ENCODE measurements at regions not wholly inside any gene's neighbourhood (a gene's known extent, or its start where the extent isn't known, plus 50 kb on each side); places are given as distances from the start of the nearest gene placed in this dataset.

DNA sequence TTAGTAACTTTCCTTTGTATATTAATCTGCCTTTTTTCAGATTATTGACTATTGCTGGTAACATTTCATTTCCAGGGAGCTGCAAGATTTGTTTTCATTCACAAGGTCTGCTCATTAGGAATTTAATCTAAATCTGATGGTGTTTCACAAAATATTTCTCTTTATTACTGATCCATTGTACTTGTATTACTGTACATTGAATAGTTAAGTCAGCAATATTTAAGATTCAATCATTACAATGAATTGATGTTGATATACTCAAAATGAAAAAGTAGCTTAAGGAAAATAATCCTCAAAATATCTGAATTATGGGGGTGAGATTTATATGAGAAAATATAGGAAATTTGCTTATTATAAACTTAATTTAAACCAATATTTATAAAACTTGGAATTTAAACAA, 308.6 kb upstream of the PBX1 start:
- CTCF ChIA-PET, result no interaction called here
- POLR2A ChIA-PET, result no interaction called here
- no peak for DNase-seq (ENCODE audit: extremely low spot score)
- TF ChIP-seq ELF4 (IDR thresholded peaks at IDR 0.05) (no peak), FOXA1 (IDR thresholded peaks at IDR 0.05) (no peak), SP1 (IDR thresholded peaks at IDR 0.05) (no peak), CTBP1 (IDR thresholded peaks at IDR 0.05; ENCODE audit: borderline replicate concordance) (no peak), ARNT (IDR thresholded peaks at IDR 0.05) (no peak), HDGF (IDR thresholded peaks at IDR 0.05; ENCODE audit: borderline replicate concordance) (no peak), BHLHE40 (IDR thresholded peaks at IDR 0.05; ENCODE audit: borderline replicate concordance) (no peak), LEF1 (IDR thresholded peaks at IDR 0.05; ENCODE audit: borderline replicate concordance) (no peak), L3MBTL2 (conservative IDR thresholded peaks at IDR 0.05) (no peak), ZNF384 (IDR thresholded peaks at IDR 0.05) (no peak), FOXM1 (IDR thresholded peaks at IDR 0.05; ENCODE audit: borderline replicate concordance) (no peak), SUZ12 (IDR thresholded peaks at IDR 0.05) (no peak), NFRKB (IDR thresholded peaks at IDR 0.05) (no peak), TARDBP (IDR thresholded peaks at IDR 0.05) (no peak)
- TF ChIP-seq, protein P1, sequence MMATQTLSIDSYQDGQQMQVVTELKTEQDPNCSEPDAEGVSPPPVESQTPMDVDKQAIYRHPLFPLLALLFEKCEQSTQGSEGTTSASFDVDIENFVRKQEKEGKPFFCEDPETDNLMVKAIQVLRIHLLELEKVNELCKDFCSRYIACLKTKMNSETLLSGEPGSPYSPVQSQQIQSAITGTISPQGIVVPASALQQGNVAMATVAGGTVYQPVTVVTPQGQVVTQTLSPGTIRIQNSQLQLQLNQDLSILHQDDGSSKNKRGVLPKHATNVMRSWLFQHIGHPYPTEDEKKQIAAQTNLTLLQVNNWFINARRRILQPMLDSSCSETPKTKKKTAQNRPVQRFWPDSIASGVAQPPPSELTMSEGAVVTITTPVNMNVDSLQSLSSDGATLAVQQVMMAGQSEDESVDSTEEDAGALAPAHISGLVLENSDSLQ (IDR thresholded peaks at IDR 0.05), result no peak

DNA sequence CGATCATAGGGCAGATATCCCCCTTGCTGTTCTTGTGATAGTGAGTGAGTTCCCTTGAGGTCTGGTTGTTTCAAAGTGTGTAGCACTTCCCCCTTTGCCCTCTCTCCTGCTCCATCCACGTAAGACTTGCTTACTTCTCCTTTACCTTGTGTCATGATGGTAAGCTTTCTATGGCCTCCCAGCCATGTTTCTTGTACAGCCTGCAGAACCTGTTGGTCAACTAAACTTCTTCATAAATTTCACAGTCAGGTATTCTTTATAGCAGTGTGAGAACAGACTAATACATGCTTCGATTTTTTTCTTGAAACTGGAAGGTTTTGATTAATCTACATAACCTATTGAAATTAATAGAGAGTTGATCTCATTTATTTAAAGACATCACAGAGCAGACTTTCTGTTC, 302.5 kb upstream of the PBX1 start:
- ChIA-PET POLR2A (no interaction called here), CTCF (no interaction called here)
- no peak for DNase-seq (ENCODE audit: extremely low spot score)
- no peak for TF ChIP-seq FOXM1 (IDR thresholded peaks at IDR 0.05; ENCODE audit: borderline replicate concordance)
- no peak for TF ChIP-seq LEF1 (IDR thresholded peaks at IDR 0.05; ENCODE audit: borderline replicate concordance)
- no peak for TF ChIP-seq SUZ12 (IDR thresholded peaks at IDR 0.05)
- TF ChIP-seq ZNF384 (IDR thresholded peaks at IDR 0.05), result no peak
- no peak for TF ChIP-seq ARNT (IDR thresholded peaks at IDR 0.05)
- TF ChIP-seq NFRKB (IDR thresholded peaks at IDR 0.05), result no peak
- TF ChIP-seq BHLHE40 (IDR thresholded peaks at IDR 0.05; ENCODE audit: borderline replicate concordance), result no peak
- TF ChIP-seq, protein P1 (IDR thresholded peaks at IDR 0.05), result no peak
- TF ChIP-seq SP1 (IDR thresholded peaks at IDR 0.05), result no peak
- TF ChIP-seq HDGF (IDR thresholded peaks at IDR 0.05; ENCODE audit: borderline replicate concordance), result no peak
- no peak for TF ChIP-seq L3MBTL2 (conservative IDR thresholded peaks at IDR 0.05)
- no peak for TF ChIP-seq FOXK2 (IDR thresholded peaks at IDR 0.05)
- no peak for TF ChIP-seq ELF4 (IDR thresholded peaks at IDR 0.05)
- no peak for TF ChIP-seq CTBP1 (IDR thresholded peaks at IDR 0.05; ENCODE audit: borderline replicate concordance)
- TF ChIP-seq TARDBP (IDR thresholded peaks at IDR 0.05), result no peak

DNA sequence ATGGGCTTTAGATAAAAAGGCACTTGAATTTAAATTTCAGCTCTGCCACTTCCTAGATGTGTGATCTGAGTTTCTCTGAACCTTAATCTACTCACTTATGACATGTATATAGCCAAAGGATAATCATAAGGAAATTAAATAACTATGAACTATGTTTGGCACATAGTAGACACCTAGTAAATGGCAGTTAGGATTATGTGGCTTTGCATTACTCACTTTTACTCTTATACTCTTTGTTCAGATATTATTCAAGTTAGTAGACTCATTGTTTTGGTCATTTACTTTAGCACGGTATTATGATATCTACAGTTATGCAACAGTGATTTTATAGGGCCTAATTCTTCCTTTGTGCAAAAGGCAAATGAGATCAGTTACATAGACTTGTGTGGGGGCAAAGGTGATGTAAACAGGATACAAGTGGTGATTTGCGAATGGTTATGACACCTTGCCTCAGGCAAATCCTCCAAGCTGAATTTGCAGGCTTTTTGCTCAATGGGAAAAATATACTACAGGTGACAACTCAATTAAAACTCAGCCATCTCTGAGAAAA, 297.2 kb upstream of the PBX1 start:
- ChIA-PET CTCF (no interaction called here), POLR2A (no interaction called here)
- TF ChIP-seq FOXK2 (IDR thresholded peaks at IDR 0.05), result no peak
- TF ChIP-seq FOXA1 (IDR thresholded peaks at IDR 0.05), result no peak
- TF ChIP-seq, protein P1 (IDR thresholded peaks at IDR 0.05), result no peak
- no peak for TF ChIP-seq CTBP1 (IDR thresholded peaks at IDR 0.05; ENCODE audit: borderline replicate concordance)
- DNase-seq (ENCODE audit: extremely low spot score), result no peak

DNA sequence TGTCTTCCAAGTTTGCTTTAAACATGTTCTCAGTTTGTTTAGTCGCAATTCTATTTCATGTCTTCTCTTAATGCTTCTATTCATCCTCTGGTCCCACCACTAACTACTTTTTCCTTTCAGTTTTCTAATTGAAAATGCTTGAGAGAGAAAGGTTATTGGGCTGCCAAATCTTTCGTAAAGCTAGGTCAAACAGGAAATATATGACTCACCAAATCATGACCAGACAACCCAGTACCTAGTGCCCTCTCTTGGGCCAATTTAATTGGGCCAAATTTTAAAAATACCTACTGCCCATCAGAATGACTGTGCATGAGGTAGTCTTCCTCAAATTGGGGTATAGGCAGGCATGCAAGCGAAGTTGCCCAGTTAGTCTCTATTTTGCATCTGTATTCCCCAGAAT, 295.4 kb upstream of the PBX1 start:
- ChIA-PET CTCF (no interaction called here), POLR2A (no interaction called here)
- TF ChIP-seq FOXK2 (IDR thresholded peaks at IDR 0.05) (no peak), TARDBP (IDR thresholded peaks at IDR 0.05) (no peak), L3MBTL2 (conservative IDR thresholded peaks at IDR 0.05) (no peak), FOXM1 (IDR thresholded peaks at IDR 0.05; ENCODE audit: borderline replicate concordance) (no peak), BHLHE40 (IDR thresholded peaks at IDR 0.05; ENCODE audit: borderline replicate concordance) (no peak), ARNT (IDR thresholded peaks at IDR 0.05) (no peak), HDGF (IDR thresholded peaks at IDR 0.05; ENCODE audit: borderline replicate concordance) (no peak), CTBP1 (IDR thresholded peaks at IDR 0.05; ENCODE audit: borderline replicate concordance) (no peak), NFRKB (IDR thresholded peaks at IDR 0.05) (no peak), ELF4 (IDR thresholded peaks at IDR 0.05) (no peak), ZNF384 (IDR thresholded peaks at IDR 0.05) (no peak), LEF1 (IDR thresholded peaks at IDR 0.05; ENCODE audit: borderline replicate concordance) (no peak), SP1 (IDR thresholded peaks at IDR 0.05) (no peak), SUZ12 (IDR thresholded peaks at IDR 0.05) (no peak), FOXA1 (IDR thresholded peaks at IDR 0.05) (no peak)
- TF ChIP-seq, protein P1 (IDR thresholded peaks at IDR 0.05), result no peak
- no peak for DNase-seq (ENCODE audit: extremely low spot score)

DNA sequence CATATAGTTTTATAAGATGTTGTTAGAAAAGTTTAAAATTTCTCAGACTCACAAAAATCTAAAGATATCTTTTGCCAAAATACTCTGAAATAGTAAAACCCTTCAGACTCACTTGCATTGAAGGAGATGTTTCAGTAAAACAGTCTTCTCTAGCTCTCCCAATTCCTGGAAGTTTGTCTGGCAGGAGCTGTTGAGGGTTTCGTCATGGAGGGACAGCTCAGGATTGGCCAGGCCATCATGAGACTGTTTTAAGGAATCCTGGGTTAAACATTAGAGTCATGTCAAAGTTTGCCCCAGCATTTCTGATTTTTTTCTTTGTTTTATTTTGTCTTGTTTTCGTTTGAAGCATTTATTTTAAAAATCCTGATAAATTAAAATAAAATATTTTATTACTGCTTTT, 293.8 kb upstream of the PBX1 start:
- TF ChIP-seq ZNF384 (IDR thresholded peaks at IDR 0.05), result no peak
- no peak for TF ChIP-seq FOXK2 (IDR thresholded peaks at IDR 0.05)
- TF ChIP-seq SP1 (IDR thresholded peaks at IDR 0.05), result no peak
- TF ChIP-seq BHLHE40 (IDR thresholded peaks at IDR 0.05; ENCODE audit: borderline replicate concordance), result no peak
- no peak for TF ChIP-seq ARNT (IDR thresholded peaks at IDR 0.05)
- TF ChIP-seq, protein P1 (IDR thresholded peaks at IDR 0.05), result no peak
- TF ChIP-seq NFRKB (IDR thresholded peaks at IDR 0.05), result no peak
- TF ChIP-seq ELF4 (IDR thresholded peaks at IDR 0.05), result no peak
- TF ChIP-seq HDGF (IDR thresholded peaks at IDR 0.05; ENCODE audit: borderline replicate concordance), result no peak
- TF ChIP-seq TARDBP (IDR thresholded peaks at IDR 0.05), result no peak
- TF ChIP-seq LEF1 (IDR thresholded peaks at IDR 0.05; ENCODE audit: borderline replicate concordance), result no peak
- no peak for TF ChIP-seq FOXM1 (IDR thresholded peaks at IDR 0.05; ENCODE audit: borderline replicate concordance)
- TF ChIP-seq SUZ12 (IDR thresholded peaks at IDR 0.05), result no peak
- TF ChIP-seq FOXA1 (IDR thresholded peaks at IDR 0.05), result no peak
- TF ChIP-seq L3MBTL2 (conservative IDR thresholded peaks at IDR 0.05), result no peak
- TF ChIP-seq CTBP1 (IDR thresholded peaks at IDR 0.05; ENCODE audit: borderline replicate concordance), result no peak
- no peak for DNase-seq (ENCODE audit: extremely low spot score)
- ChIA-PET POLR2A (no interaction called here), CTCF (no interaction called here)
